Smooth muscle cell (in vitro differentiated cells): ENCODE measurements at regions not wholly inside any gene's neighbourhood (a gene's known extent, or its start where the extent isn't known, plus 50 kb on each side); places are given as distances from the start of the nearest gene placed in this dataset.
A peak's percentile ranks its signal among the peaks of the same experiment; 100 is the strongest.
"Not testable (repeated sequence)": the region's sequence is repeated elsewhere in the genome, so short reads cannot be mapped to it uniquely, and the experiment has no call there.

Experiments
- DNase-seq: peaks from one replicate; lab custom pipeline; 2025; ENCODE audit not compliant: unreplicated experiment; lab: John Stamatoyannopoulos, UW
- H2AFZ ChIP-seq: fragments of 200-600 bp; sonication (generic); 2 replicates; pipeline ENCODE4 v1.6.0; 2016; ENCODE audit warnings: antibody characterized with exemption, low read depth, mild to moderate bottlenecking
- H3F3A ChIP-seq: fragments of 200-600 bp; sonication (generic); 2 replicates; pipeline ENCODE4 v1.6.0; 2017; ENCODE audit warnings: antibody characterized with exemption, low read depth
- H3K27ac ChIP-seq: fragments of 200-600 bp; sonication (generic); 2 replicates; pipeline ENCODE4 v1.5.1; 2016; ENCODE audit warnings: low read depth, mild to moderate bottlenecking
- H3K27me3 ChIP-seq: fragments of 200-600 bp; sonication (generic); 2 replicates; pipeline ENCODE4 v1.6.1; 2016; ENCODE audit warnings: low read depth, mild to moderate bottlenecking
- H3K36me3 ChIP-seq: fragments of 200-600 bp; sonication (generic); 2 replicates; pipeline ENCODE4 v1.5.1; 2016; ENCODE audit warnings: low read depth
- H3K4me1 ChIP-seq: fragments of 200-600 bp; sonication (generic); 2 replicates; pipeline ENCODE4 v1.5.1; 2016; ENCODE audit warnings: low read depth
- H3K4me2 ChIP-seq: fragments of 200-600 bp; sonication (generic); 2 replicates; pipeline ENCODE4 v1.6.0; 2016; ENCODE audit warnings: mild to moderate bottlenecking
- H3K4me3 ChIP-seq: fragments of 200-600 bp; sonication (generic); 2 replicates; pipeline ENCODE4 v1.5.1; 2016; ENCODE audit warnings: mild to moderate bottlenecking
- H3K79me2 ChIP-seq: fragments of 200-600 bp; sonication (generic); 2 replicates; pipeline ENCODE4 v1.6.0; 2016; ENCODE audit warnings: low read depth, mild to moderate bottlenecking
- H3K9ac ChIP-seq: fragments of 200-600 bp; sonication (generic); 2 replicates; pipeline ENCODE4 v1.6.0; 2016; ENCODE audit warnings: low read depth
- H3K9me3 ChIP-seq: fragments of 200-600 bp; sonication (generic); replicated peaks from 2 replicates; pipeline ENCODE4 v1.5.1; 2016; ENCODE audit warnings: low read depth
- H4K20me1 ChIP-seq: fragments of 200-600 bp; sonication (generic); 2 replicates; pipeline ENCODE4 v1.6.0; 2016; ENCODE audit warnings: low read depth
- CTCF ChIP-seq: fragments of 200-600 bp; sonication (generic); IDR thresholded peaks from 2 replicates; pipeline ENCODE4 v1.5.1; 2017; ENCODE audit warnings: borderline replicate concordance, mild to moderate bottlenecking, antibody characterized with exemption; ENCODE audit not compliant: insufficient read depth, poor library complexity, severe bottlenecking
- WGBS: methylation state at CpG from one replicate; pipeline ENCODE4 v1.1.7; 2016; ENCODE audit warnings: low lambda C conversion rate; 5-methylcytosine and 5-hydroxymethylcytosine counted together

- H3F3A ChIP-seq, result no peaks in the 10 kb centered on the region
- peak overlapping the region; percentile 39 for H3K4me2 ChIP-seq
- no peak overlapping the region for H3K9ac ChIP-seq
- H3K4me1 ChIP-seq, result no peaks in the 10 kb centered on the region
- H3K4me3 ChIP-seq, result no peak overlapping the region
- H3K9me3 ChIP-seq, result no peaks in the 10 kb centered on the region
- TF ChIP-seq CTCF, result no peak
- peak overlapping the region; percentile 20 for H2AFZ ChIP-seq
- 36% methylated on average over 3 of the region's 3 CpGs for WGBS
- H3K27me3 ChIP-seq, result no peaks in the 10 kb centered on the region
- no peak for DNase-seq
- no peaks in the 10 kb centered on the region for H3K79me2 ChIP-seq
- H4K20me1 ChIP-seq, result no peaks in the 10 kb centered on the region
- H3K36me3 ChIP-seq, result no peaks in the 10 kb centered on the region
- H3K27ac ChIP-seq, result no peak overlapping the region
These were observed 64.5 kb downstream of the FOXG1 start for GRCh38 chr14:28831126-28831525.

GRCh38 chr14:28842569-28842968 lies 76.0 kb downstream of the FOXG1 start:
- H3K4me3 ChIP-seq, H2AFZ ChIP-seq, H4K20me1 ChIP-seq, H3K36me3 ChIP-seq, H3K4me1 ChIP-seq, H3K79me2 ChIP-seq, H3K9ac ChIP-seq, DNase-seq, H3K9me3 ChIP-seq, H3F3A ChIP-seq, H3K27ac ChIP-seq, H3K4me2 ChIP-seq, H3K27me3 ChIP-seq: not testable (repeated sequence)
- WGBS, result 96% methylated on average over 5 of the region's 5 CpGs

GRCh38 chr14:28867571-28867970 lies 101.0 kb downstream of the FOXG1 start:
- Histone ChIP-seq H3K27me3 (no peaks in the 10 kb centered on the region), H3K9ac (no peak overlapping the region), H3K79me2 (no peaks in the 10 kb centered on the region), H3K27ac (no peak overlapping the region), H3K4me2 (no peak overlapping the region), H3K36me3 (no peaks in the 10 kb centered on the region), H3K4me1 (no peaks in the 10 kb centered on the region), H3F3A (no peaks in the 10 kb centered on the region), H4K20me1 (no peaks in the 10 kb centered on the region), H3K4me3 (no peak overlapping the region), H3K9me3 (no peaks in the 10 kb centered on the region), H2AFZ (no peak overlapping the region)
- TF ChIP-seq CTCF, result no peak
- DNase-seq, result no peak
- 76% methylated on average over 2 of the region's 2 CpGs for WGBS

- TF ChIP-seq CTCF, result no peak
- Histone ChIP-seq H3K9ac (no peak overlapping the region), H4K20me1 (no peaks in the 10 kb centered on the region), H3K4me1 (no peaks in the 10 kb centered on the region), H3K9me3 (no peaks in the 10 kb centered on the region), H3K27ac (no peak overlapping the region), H3K4me3 (no peak overlapping the region), H3F3A (no peaks in the 10 kb centered on the region), H2AFZ (no peak overlapping the region), H3K79me2 (no peaks in the 10 kb centered on the region), H3K27me3 (no peaks in the 10 kb centered on the region), H3K4me2 (no peak overlapping the region), H3K36me3 (no peaks in the 10 kb centered on the region)
- 75% methylated on average over 2 of the region's 2 CpGs for WGBS
- no peak for DNase-seq
These were observed 103.5 kb downstream of the FOXG1 start for GRCh38 chr14:28870033-28870564.
